Endothelial cell of umbilical vein (primary cell): ENCODE measurements at regions not wholly inside any gene's neighbourhood (a gene's known extent, or its start where the extent isn't known, plus 50 kb on each side); places are given as distances from the start of the nearest gene placed in this dataset.

Source experiments
- BruUV-seq: library from RNA; stranded (reverse); fragments of 400-500 nt; replicated peaks from 2 replicates; lab custom pipeline; 2021; lab: Mats Ljungman, UMichigan
- CTCF ChIA-PET: fragments of 300-600, 350-600 bp; sonication (Branson Sonifier 250); formaldehyde crosslinking; loops from one replicate; lab custom pipeline; 2021; ENCODE audit warnings: antibody characterized with exemption, inconsistent platforms; lab: Charles Lee
- POLR2A ChIA-PET: fragments of 300-600, 350-600 bp; sonication (Branson Sonifier 250); formaldehyde crosslinking; loops from one replicate; lab custom pipeline; 2021; ENCODE audit warnings: antibody characterized with exemption, inconsistent platforms; lab: Charles Lee
- DNase-seq: peaks from one replicate; pipeline ENCODE4 v3.0.0-alpha.2; 2011; ENCODE audit warnings: low read depth, low spot score
- FAIRE-seq: peaks from 2 replicates; lab custom pipeline; 2011; peaks lifted over from hg19 to GRCh38; lab: Jason Lieb, UNC
- H2AFZ ChIP-seq: 2 replicates; pipeline ENCODE4 v1.6.0; 2012; ENCODE audit warnings: low read depth, low read length, control low read depth, inconsistent platforms
- H3K27ac ChIP-seq: 2 replicates; pipeline ENCODE4 v1.5.1; 2011; ENCODE audit warnings: low read depth, mild to moderate bottlenecking, control low read depth, low read length, moderate library complexity; ENCODE audit not compliant: insufficient read depth
- H3K27me3 ChIP-seq, 2 experiments: 2 replicates each; pipeline versions ENCODE4 v1.6.0 to v1.6.1; 2011; ENCODE audit warnings: low read length in 2 of 2, mixed read lengths in 1 of 2; ENCODE audit not compliant: control insufficient read depth in 2 of 2, insufficient read depth in 2 of 2
- H3K36me3 ChIP-seq, 2 experiments: 2 replicates in 1 of 2; 3 replicates in 1 of 2; pipeline ENCODE4 v1.5.1; 2011; ENCODE audit warnings: low read length in 2 of 2, mild to moderate bottlenecking in 1 of 2, moderate library complexity in 1 of 2; ENCODE audit not compliant: control insufficient read depth in 2 of 2, insufficient read depth in 2 of 2; ENCODE audit errors: extremely low read depth in 1 of 2
- H3K4me1 ChIP-seq: 3 replicates; pipeline ENCODE4 v1.5.1; 2011; ENCODE audit warnings: mild to moderate bottlenecking, low read length; ENCODE audit not compliant: control insufficient read depth, insufficient read depth; ENCODE audit errors: extremely low read depth
- H3K4me2 ChIP-seq: 2 replicates; pipeline ENCODE4 v1.6.1; 2011; ENCODE audit warnings: low read length, control low read depth, mixed read lengths; ENCODE audit not compliant: insufficient read depth
- H3K4me3 ChIP-seq, 3 experiments: fragments of 200-600 bp in 1 of 3; sonication (generic), shearing (Covaris generic) in 1 of 3; replicated peaks in 1 of 3; 2 replicates each; pipeline ENCODE4 v1.5.1; 2011 to 2016; ENCODE audit warnings: control low read depth in 3 of 3, low read length in 3 of 3, mild to moderate bottlenecking in 2 of 3, inconsistent platforms in 1 of 3, low read depth in 1 of 3, moderate library complexity in 1 of 3; ENCODE audit not compliant: insufficient read depth in 1 of 3
- H3K79me2 ChIP-seq: 2 replicates; pipeline ENCODE4 v1.6.0; 2012; ENCODE audit warnings: low read length, inconsistent platforms; ENCODE audit not compliant: control insufficient read depth, insufficient read depth
- H3K9ac ChIP-seq: replicated peaks from 2 replicates; pipeline ENCODE3; 2011; ENCODE audit warnings: low read length, control low read depth; ENCODE audit not compliant: insufficient read depth; ENCODE audit errors: extremely low read depth
- H3K9me1 ChIP-seq: replicated peaks from 3 replicates; pipeline ENCODE4 v1.6.0; 2011; ENCODE audit warnings: mild to moderate bottlenecking, low read length; ENCODE audit not compliant: control insufficient read depth, insufficient read depth; ENCODE audit errors: extremely low read depth
- H3K9me3 ChIP-seq: replicated peaks from 2 replicates; pipeline ENCODE4 v1.5.1; 2012; ENCODE audit warnings: low read length, inconsistent platforms; ENCODE audit not compliant: control insufficient read depth, insufficient read depth
- H4K20me1 ChIP-seq: replicated peaks from 2 replicates; pipeline ENCODE3; 2011; ENCODE audit warnings: mild to moderate bottlenecking, low read length; ENCODE audit not compliant: control insufficient read depth, insufficient read depth; ENCODE audit errors: extremely low read depth
- CTCF ChIP-seq, 2 donors: IDR thresholded peaks; 1 replicate in 1 of 2; 2 replicates in 1 of 2; pipeline ENCODE4 v1.5.1; 2011; ENCODE audit warnings: low read length in 2 of 2, mild to moderate bottlenecking in 2 of 2, moderate library complexity in 2 of 2, control low read depth in 1 of 2, inconsistent platforms in 1 of 2, low read depth in 1 of 2; ENCODE audit not compliant: insufficient read depth in 1 of 2; ENCODE audit errors: extremely low read depth in 1 of 2
- EZH2 ChIP-seq: IDR thresholded peaks from 2 replicates; pipeline ENCODE4 v1.6.1; 2012; ENCODE audit warnings: borderline replicate concordance, low read depth, mild to moderate bottlenecking, moderate library complexity, low read length, inconsistent platforms; ENCODE audit not compliant: severe bottlenecking
- FOS ChIP-seq: IDR thresholded peaks from 2 replicates; pipeline ENCODE4 v1.6.1; 2011; ENCODE audit warnings: mild to moderate bottlenecking, low read length, moderate library complexity, borderline replicate concordance; ENCODE audit not compliant: insufficient read depth
- GATA2 ChIP-seq: IDR thresholded peaks from 2 replicates; pipeline ENCODE4 v1.7.0; 2011; ENCODE audit warnings: low read depth, mild to moderate bottlenecking, moderate library complexity, mixed read lengths, low read length; ENCODE audit not compliant: insufficient read length, insufficient read depth
- POLR2AphosphoS5 ChIP-seq: IDR thresholded peaks from 2 replicates; pipeline ENCODE4 v1.6.1; 2012; ENCODE audit warnings: low read depth, mild to moderate bottlenecking, control low read depth, low read length, moderate library complexity; ENCODE audit not compliant: insufficient read depth
- dilution Hi-C: fragments of 300-500 bp; cut with MboI; formaldehyde crosslinking; loops from one replicate; pipeline ENCODE4 v1.15.0; 2019; ENCODE audit warnings: low sequenced_read_pairs; ENCODE audit not compliant: extremely low pct_ligation_motif_present
- intact Hi-C: fragments of 100-400 bp; cut with micrococcal nuclease; formaldehyde crosslinking; loops from one replicate; pipeline ENCODE4 v1.10.0; 2022
- TF ChIP-seq, protein P1 (sequence below): IDR thresholded peaks from 2 replicates; pipeline ENCODE4 v1.6.1; 2011; ENCODE audit not compliant: insufficient read depth, insufficient read length

- CTCF ChIA-PET, result no interaction called here
- POLR2A ChIA-PET, result no interaction called here
- intact Hi-C loops, result no loop called here
These were observed 399.8 kb upstream of the MON1B start for GRCh38 chr16:76791151-76791550.

More at GRCh38 chr16:76791151-76791550, 399.8 kb upstream of the MON1B start:
- no peaks in the 10 kb centered on the region for H3K27me3 ChIP-seq
- H3K9me1 ChIP-seq, result no peaks in the 10 kb centered on the region
- H3K4me1 ChIP-seq, result no peaks in the 10 kb centered on the region
- no peaks in the 10 kb centered on the region for H3K79me2 ChIP-seq
- DNase-seq, result no peak
- H3K36me3 ChIP-seq, result no peaks in the 10 kb centered on the region
- peaks cover 3% of the 10 kb centered on the region for H3K9me3 ChIP-seq
- H3K4me2 ChIP-seq, result no peak overlapping the region
- TF ChIP-seq FOS, result no peak
- no peak for TF ChIP-seq CTCF (IDR thresholded peaks at IDR 0.05; ENCODE audit: extremely low read depth in 1 of 2, insufficient read depth in 1 of 2, low read depth in 1 of 2, low read length in 2 of 2)
- no peak for TF ChIP-seq GATA2
- TF ChIP-seq, protein P1, sequence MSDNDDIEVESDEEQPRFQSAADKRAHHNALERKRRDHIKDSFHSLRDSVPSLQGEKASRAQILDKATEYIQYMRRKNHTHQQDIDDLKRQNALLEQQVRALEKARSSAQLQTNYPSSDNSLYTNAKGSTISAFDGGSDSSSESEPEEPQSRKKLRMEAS, result no peak
- no peak for TF ChIP-seq POLR2AphosphoS5
- no peak for TF ChIP-seq EZH2
- H4K20me1 ChIP-seq, result no peaks in the 10 kb centered on the region
- H3K27ac ChIP-seq, result no peak overlapping the region
- no peak for FAIRE-seq
- no peak overlapping the region for H3K4me3 ChIP-seq
- BruUV-seq, result no TSS peak
- no peak overlapping the region for H2AFZ ChIP-seq
- no peak overlapping the region for H3K9ac ChIP-seq
- dilution Hi-C loops, result no loop called here
